IMR-90 (cell line): ENCODE measurements at regions not wholly inside any gene's neighbourhood (a gene's known extent, or its start where the extent isn't known, plus 50 kb on each side); places are given as distances from the start of the nearest gene placed in this dataset.

Experiments
- ATAC-seq: fragments of 200-7000 bp; cut with Tn5 transposase; 2 replicates; pipeline ENCODE4 v1.9.1; 2020; ENCODE audit warnings: low read depth, mild to moderate bottlenecking, moderate library complexity
- BruUV-seq: library from RNA; stranded (reverse); fragments of 400-500 nt; replicated peaks from 2 replicates; lab custom pipeline; 2021; lab: Mats Ljungman, UMichigan
- CTCF ChIA-PET: fragments of 300-600 bp; formaldehyde crosslinking; extraction: SDS; loops from one replicate; lab custom pipeline; 2021; ENCODE audit warnings: antibody characterized with exemption; lab: Yijun Ruan, JAX
- POLR2A ChIA-PET: fragments of 300-600 bp; sonication (Branson Sonifier 250); formaldehyde crosslinking; loops from one replicate; lab custom pipeline; 2022; ENCODE audit warnings: antibody characterized with exemption; ENCODE audit not compliant: unreplicated experiment; lab: Charles Lee
- DNase-seq: peaks from one replicate; pipeline ENCODE4 v3.0.0; 2013
- H2AFZ ChIP-seq: replicated peaks from 2 replicates; pipeline ENCODE3; 2013; ENCODE audit warnings: low read length, mild to moderate bottlenecking; ENCODE audit not compliant: poor library complexity
- H2AK5ac ChIP-seq: 2 replicates; pipeline ENCODE4 v1.6.1; 2013; ENCODE audit warnings: low read depth, low read length, inconsistent platforms
- H2AK9ac ChIP-seq: replicated peaks from 2 replicates; pipeline ENCODE3; 2013; ENCODE audit warnings: mild to moderate bottlenecking, low read depth, low read length, moderate library complexity; ENCODE audit not compliant: poor library complexity
- H2BK120ac ChIP-seq: 2 replicates; pipeline ENCODE4 v1.6.1; 2013; ENCODE audit warnings: low read depth, low read length, inconsistent platforms
- H2BK15ac ChIP-seq: 3 replicates; pipeline ENCODE4 v1.6.1; 2013; ENCODE audit warnings: low read depth, low read length, inconsistent platforms
- H2BK20ac ChIP-seq: 2 replicates; pipeline ENCODE4 v1.6.1; 2013; ENCODE audit warnings: low read depth, mild to moderate bottlenecking, inconsistent platforms, low read length, moderate library complexity
- H2BK5ac ChIP-seq: 2 replicates; pipeline ENCODE4 v1.6.1; 2013; ENCODE audit warnings: mild to moderate bottlenecking, low read depth, low read length, inconsistent platforms; ENCODE audit not compliant: poor library complexity, severe bottlenecking
- H3K14ac ChIP-seq: replicated peaks from 2 replicates; pipeline ENCODE4 v1.6.1; 2013; ENCODE audit warnings: low read depth, low read length, inconsistent platforms
- H3K18ac ChIP-seq: 2 replicates; pipeline ENCODE4 v1.6.1; 2013; ENCODE audit warnings: low read depth, low read length, control low read depth
- H3K23ac ChIP-seq: 2 replicates; pipeline ENCODE4 v1.6.1; 2013; ENCODE audit warnings: low read depth, low read length, inconsistent platforms
- H3K27ac ChIP-seq: 2 replicates; pipeline ENCODE4 v1.5.1; 2013; ENCODE audit warnings: mild to moderate bottlenecking, control low read depth, low read length; ENCODE audit not compliant: insufficient read depth
- H3K27me3 ChIP-seq: 2 replicates; pipeline ENCODE4 v1.6.1; 2013; ENCODE audit warnings: low read length; ENCODE audit not compliant: control insufficient read depth, insufficient read depth
- H3K36me3 ChIP-seq: 2 replicates; pipeline ENCODE4 v1.6.1; 2013; ENCODE audit warnings: low read length, mixed read lengths; ENCODE audit not compliant: control insufficient read depth, insufficient read depth
- H3K4ac ChIP-seq: 2 replicates; pipeline ENCODE4 v1.6.1; 2013; ENCODE audit warnings: low read depth, low read length, inconsistent platforms
- H3K4me1 ChIP-seq: 2 replicates; pipeline ENCODE4 v1.6.1; 2013; ENCODE audit warnings: low read length, mixed read lengths; ENCODE audit not compliant: control insufficient read depth, insufficient read depth
- H3K4me2 ChIP-seq: 2 replicates; pipeline ENCODE4 v1.6.1; 2013; ENCODE audit warnings: low read depth, mild to moderate bottlenecking, control low read depth, low read length, moderate library complexity
- H3K4me3 ChIP-seq: 2 replicates; pipeline ENCODE4 v1.5.1; 2013; ENCODE audit warnings: low read depth, mild to moderate bottlenecking, control low read depth, low read length, moderate library complexity; ENCODE audit not compliant: insufficient read depth
- H3K56ac ChIP-seq: 2 replicates; pipeline ENCODE4 v1.6.1; 2013; ENCODE audit warnings: low read length, inconsistent platforms; ENCODE audit not compliant: insufficient read depth; ENCODE audit errors: extremely low read depth
- H3K79me1 ChIP-seq, 2 experiments: 2 replicates each; pipeline ENCODE4 v1.6.1; 2013; ENCODE audit warnings: low read length in 2 of 2, inconsistent platforms in 1 of 2, low read depth in 1 of 2
- H3K9ac ChIP-seq: 2 replicates; pipeline ENCODE4 v1.6.1; 2013; ENCODE audit warnings: low read depth, low read length, control low read depth
- H3K9me1 ChIP-seq: 2 replicates; pipeline ENCODE4 v1.6.1; 2013; ENCODE audit warnings: low read length, inconsistent platforms; ENCODE audit not compliant: insufficient read depth
- H3K9me3 ChIP-seq: 2 replicates; pipeline ENCODE4 v1.6.1; 2013; ENCODE audit warnings: low read length; ENCODE audit not compliant: control insufficient read depth, insufficient read depth
- H4K20me1 ChIP-seq: 2 replicates; pipeline ENCODE4 v1.6.1; 2013; ENCODE audit warnings: low read length, inconsistent platforms; ENCODE audit not compliant: insufficient read depth
- H4K5ac ChIP-seq: 2 replicates; pipeline ENCODE4 v1.6.1; 2013; ENCODE audit warnings: mild to moderate bottlenecking, low read depth, low read length, control low read depth
- H4K8ac ChIP-seq, 2 experiments: 2 replicates each; pipeline ENCODE4 v1.6.1; 2013; ENCODE audit warnings: low read depth in 2 of 2, low read length in 2 of 2, control low read depth in 1 of 2, inconsistent platforms in 1 of 2
- H4K91ac ChIP-seq: 2 replicates; pipeline ENCODE4 v1.6.1; 2013; ENCODE audit warnings: low read depth, low read length, inconsistent platforms; ENCODE audit not compliant: insufficient read depth
- BHLHE40 ChIP-seq: fragments of 150-350 bp; IDR thresholded peaks from 2 replicates; pipeline ENCODE4 v1.6.1; 2016; ENCODE audit warnings: mild to moderate bottlenecking, low read depth, low read length
- CEBPB ChIP-seq: IDR thresholded peaks from 2 replicates; pipeline ENCODE4 v1.6.1; 2012; ENCODE audit warnings: low read depth, low read length, improper control_type of control experiment
- CTCF ChIP-seq: conservative IDR thresholded peaks from 2 replicates; pipeline ENCODE4 v1.5.1; 2012; ENCODE audit warnings: mild to moderate bottlenecking, low read depth, low read length, improper control_type of control experiment
- ELK1 ChIP-seq: fragments of 150-350 bp; IDR thresholded peaks from 2 replicates; pipeline ENCODE4 v1.6.1; 2016; ENCODE audit warnings: low read depth, mild to moderate bottlenecking, low read length, moderate library complexity, borderline replicate concordance
- MAFK ChIP-seq: IDR thresholded peaks from 2 replicates; pipeline ENCODE4 v1.6.1; 2012; ENCODE audit warnings: low read depth, low read length, improper control_type of control experiment
- MAZ ChIP-seq: IDR thresholded peaks from 2 replicates; pipeline ENCODE4 v1.6.1; 2012; ENCODE audit warnings: low read depth, mild to moderate bottlenecking, low read length, improper control_type of control experiment, moderate library complexity, borderline replicate concordance
- MXI1 ChIP-seq: IDR thresholded peaks from 2 replicates; pipeline ENCODE4 v1.6.1; 2012; ENCODE audit warnings: low read depth, mild to moderate bottlenecking, low read length, moderate library complexity, borderline replicate concordance
- NFE2L2 ChIP-seq: fragments of 150-350 bp; IDR thresholded peaks from 2 replicates; pipeline ENCODE4 v1.6.1; 2016; ENCODE audit warnings: low read depth, mild to moderate bottlenecking, low read length
- POLR2A ChIP-seq: IDR thresholded peaks from 2 replicates; pipeline ENCODE4 v1.6.1; 2012; ENCODE audit warnings: mild to moderate bottlenecking, low read depth, low read length
- RAD21 ChIP-seq: IDR thresholded peaks from 2 replicates; pipeline ENCODE4 v1.6.1; 2012; ENCODE audit warnings: low read length, improper control_type of control experiment
- RCOR1 ChIP-seq: IDR thresholded peaks from 2 replicates; pipeline ENCODE4 v1.6.1; 2012; ENCODE audit warnings: mild to moderate bottlenecking, low read length, improper control_type of control experiment; ENCODE audit not compliant: insufficient replicate concordance
- RFX5 ChIP-seq: IDR thresholded peaks from 2 replicates; pipeline ENCODE4 v1.8.0; 2012; ENCODE audit warnings: low read depth, mild to moderate bottlenecking, low read length, moderate library complexity
- SMC3 ChIP-seq: fragments of 150-350 bp; IDR thresholded peaks from 2 replicates; pipeline ENCODE4 v1.6.1; 2016; ENCODE audit warnings: low read depth, mild to moderate bottlenecking, antibody characterized with exemption, low read length, moderate library complexity
- USF2 ChIP-seq: fragments of 150-350 bp; IDR thresholded peaks from 2 replicates; pipeline ENCODE4 v1.6.1; 2017; ENCODE audit warnings: mild to moderate bottlenecking, antibody characterized with exemption, low read length, low read depth
- WGBS, 2 experiments: methylation state at CpG; one replicate each; pipeline versions ENCODE4 v1.1.5 to v1.1.7; 2013; ENCODE audit warnings: missing lambda C conversion rate in 2 of 2; ENCODE audit not compliant: insufficient read length in 1 of 2; ENCODE audit errors: extremely low coverage in 2 of 2; 5-methylcytosine and 5-hydroxymethylcytosine counted together
- dilution Hi-C: fragments of 300-500 bp; cut with HindIII; formaldehyde crosslinking; loops from one replicate; pipeline ENCODE4 v1.14.3; 2018; ENCODE audit warnings: low sequenced_read_pairs; ENCODE audit not compliant: unreplicated experiment
- in situ Hi-C: fragments of 300-500 bp; cut with MboI; formaldehyde crosslinking; loops from 3 replicates; pipeline ENCODE4 v1.14.3; 2019; ENCODE audit warnings: low sequenced_read_pairs, inconsistent platforms, mixed read lengths
- intact Hi-C: fragments of 100-400 bp; cut with micrococcal nuclease; formaldehyde crosslinking; loops from 2 replicates; pipeline ENCODE4 v1.10.0; 2022

DNA sequence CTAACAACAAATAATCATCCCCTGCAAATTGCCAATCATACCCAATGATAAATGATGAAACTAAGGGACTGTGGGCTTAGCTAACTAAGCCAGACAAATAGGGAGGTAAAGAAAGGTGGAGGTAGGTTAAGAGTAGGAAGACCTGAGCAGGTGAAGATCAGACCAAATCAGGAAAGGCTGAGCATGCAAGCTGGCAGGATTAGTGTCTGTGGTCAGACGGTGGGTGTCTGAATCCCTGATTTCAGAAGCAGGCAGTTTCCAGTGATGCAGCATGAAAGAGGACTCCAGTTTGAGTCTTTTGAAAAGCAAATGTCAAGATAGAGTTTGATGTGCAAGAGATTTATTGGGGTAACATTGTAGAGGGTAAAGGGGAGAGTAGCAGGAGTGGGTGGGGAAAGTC, 181.4 kb upstream of the MYLIP start:
- CTCF ChIA-PET: no interaction called here
- H3K23ac ChIP-seq: no peak overlapping the region
- no peak for ATAC-seq

More for the DNA sequence above, 181.4 kb upstream of the MYLIP start:
- H3K4me2 ChIP-seq: no peak overlapping the region
- no peak overlapping the region for H3K18ac ChIP-seq
- WGBS, 2 experiments: 57% methylated on average over 1 of the region's 1 CpG; no CpG with 5 or more reads in 1 of the 2 experiments
- no peaks in the 10 kb centered on the region for H3K4me1 ChIP-seq
- H2AK5ac ChIP-seq: no peak overlapping the region
- no peak overlapping the region for H2BK120ac ChIP-seq
- TF ChIP-seq RAD21: no peak
- no peak for TF ChIP-seq CTCF
- TF ChIP-seq ELK1: no peak
- TF ChIP-seq BHLHE40: no peak
- TF ChIP-seq CEBPB: no peak
- no peak for TF ChIP-seq MXI1
- no peak for TF ChIP-seq RFX5
- TF ChIP-seq USF2: no peak
- TF ChIP-seq RCOR1: no peak
- no peak for TF ChIP-seq NFE2L2
- TF ChIP-seq MAFK: no peak
- no peak for TF ChIP-seq POLR2A
- TF ChIP-seq SMC3: no peak
- no peak for TF ChIP-seq MAZ
- H4K20me1 ChIP-seq: no peaks in the 10 kb centered on the region
- H3K4me3 ChIP-seq: no peak overlapping the region
- H3K9ac ChIP-seq: no peak overlapping the region
- H3K9me3 ChIP-seq: no peaks in the 10 kb centered on the region
- no peak overlapping the region for H4K8ac ChIP-seq
- no peaks in the 10 kb centered on the region for H3K9me1 ChIP-seq
- H3K27ac ChIP-seq: no peak overlapping the region
- BruUV-seq: no TSS peak
- dilution Hi-C loops: no loop called here
- H2BK20ac ChIP-seq: no peak overlapping the region
- H3K36me3 ChIP-seq: no peaks in the 10 kb centered on the region
- H2BK15ac ChIP-seq: no peak overlapping the region
- no peak overlapping the region for H3K4ac ChIP-seq
- no peak overlapping the region for H3K56ac ChIP-seq
- no peak overlapping the region for H2AFZ ChIP-seq
- no peak overlapping the region for H4K5ac ChIP-seq
- DNase-seq: no peak
- H4K91ac ChIP-seq: no peak overlapping the region
- no peaks in the 10 kb centered on the region for H3K79me1 ChIP-seq
- peaks cover 3% of the 10 kb centered on the region; the same call in 1 of the 2 replicates for H3K27me3 ChIP-seq
- in situ Hi-C loops: no loop called here
- POLR2A ChIA-PET: no interaction called here
- H2BK5ac ChIP-seq: no peak overlapping the region
- intact Hi-C loops: no loop called here
- no peak overlapping the region for H2AK9ac ChIP-seq
- H3K14ac ChIP-seq: no peak overlapping the region
